ENCODE measurements at regions not wholly inside any gene's neighbourhood (a gene's known extent, or its start where the extent isn't known, plus 50 kb on each side); places are given as distances from the start of the nearest gene placed in this dataset.
A peak's percentile ranks its signal among the peaks of the same experiment; 100 is the strongest.

DNA sequence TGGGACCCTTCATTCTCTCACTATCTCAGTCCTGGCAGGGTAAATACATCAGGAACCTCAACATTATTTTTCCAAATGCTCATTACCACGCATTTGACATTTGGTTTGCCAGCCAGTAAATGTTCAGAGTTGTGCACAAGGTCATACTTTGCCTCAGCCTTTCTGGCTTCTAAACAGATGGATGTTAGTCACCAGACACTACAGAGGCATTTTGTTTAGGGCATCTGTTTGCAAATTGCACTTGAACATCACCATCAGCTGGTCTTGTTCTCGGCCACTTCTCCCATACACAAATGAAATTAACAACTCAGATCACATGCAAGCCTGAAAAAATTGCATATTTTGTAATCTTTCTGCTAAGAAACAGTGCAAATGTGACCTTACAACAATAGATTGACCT, 75.0 kb upstream of the SLC1A1 start:
- Mint-ChIP-seq H3K9me3 (no peaks in the 10 kb centered on the region), H3K27me3 (ENCODE audit: low read depth) (no peaks in the 10 kb centered on the region), H3K4me1 (ENCODE audit: low read depth) (no peaks in the 10 kb centered on the region), H3K36me3 (ENCODE audit: low read depth) (no peaks in the 10 kb centered on the region), H3K4me3 (no peak overlapping the region), H3K27ac (no peak overlapping the region)
- intact Hi-C loops (cut with micrococcal nuclease), result no loop called here
- no peak for DNase-seq
- CTCF ChIA-PET, result no interaction called here

DNA sequence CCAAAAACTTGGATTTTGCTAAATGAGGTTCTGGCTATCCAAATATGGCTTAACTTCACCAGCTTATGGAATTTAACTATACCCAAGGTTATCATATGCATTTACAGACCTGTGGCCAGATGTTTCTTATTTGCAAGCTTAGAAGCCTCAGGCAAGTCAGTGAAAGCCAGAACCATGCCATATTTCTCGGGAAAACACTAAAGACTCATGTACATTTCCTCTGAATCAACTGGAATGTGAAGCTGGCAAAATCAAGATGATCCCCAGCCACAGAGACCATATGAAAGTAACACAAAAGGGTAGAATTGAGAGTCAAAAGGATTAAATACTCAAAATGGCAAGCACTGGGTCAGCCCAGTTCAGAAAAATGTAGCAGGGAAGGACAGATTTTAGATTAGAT, 76.4 kb upstream of the SLC1A1 start:
- intact Hi-C loops (cut with micrococcal nuclease), result no loop called here
- no peak for DNase-seq
- H3K4me3 Mint-ChIP-seq, result no peak overlapping the region
- no peaks in the 10 kb centered on the region for H3K4me1 Mint-ChIP-seq (ENCODE audit: low read depth)
- H3K9me3 Mint-ChIP-seq, result no peaks in the 10 kb centered on the region
- H3K36me3 Mint-ChIP-seq (ENCODE audit: low read depth), result no peaks in the 10 kb centered on the region
- CTCF ChIA-PET, result interaction anchor here (0.6 kb wide), 1 partner anchor 218 kb away, joined by 5 read pairs; no protein-coding TSS in a partner anchor
- H3K27ac Mint-ChIP-seq, result no peak overlapping the region
- no peaks in the 10 kb centered on the region for H3K27me3 Mint-ChIP-seq (ENCODE audit: low read depth)

DNA sequence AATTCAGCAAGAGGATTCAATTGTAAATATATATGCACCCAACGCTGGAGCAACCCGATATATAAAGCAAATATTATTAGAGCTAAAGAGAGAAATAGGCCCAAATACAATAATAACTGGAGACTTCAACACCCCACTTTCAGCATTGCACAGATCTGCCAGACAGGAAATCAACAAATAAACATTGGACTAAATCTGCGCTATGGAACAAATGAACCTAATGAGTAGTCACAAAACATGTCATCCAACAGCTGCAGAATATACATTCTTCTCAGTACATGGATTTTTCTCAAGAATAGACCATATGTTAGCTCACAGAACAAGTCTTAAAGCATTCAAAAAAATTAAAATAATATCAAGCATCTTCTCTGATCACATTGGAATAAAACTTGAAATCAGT, 86.1 kb upstream of the SLC1A1 start:
- no peak for DNase-seq
- no peaks in the 10 kb centered on the region for H3K27me3 Mint-ChIP-seq (ENCODE audit: low read depth)
- no peaks in the 10 kb centered on the region for H3K4me1 Mint-ChIP-seq (ENCODE audit: low read depth)
- no peak overlapping the region for H3K4me3 Mint-ChIP-seq
- peaks cover 17% of the 10 kb centered on the region for H3K9me3 Mint-ChIP-seq
- no peaks in the 10 kb centered on the region for H3K36me3 Mint-ChIP-seq (ENCODE audit: low read depth)
- intact Hi-C loops (cut with micrococcal nuclease), result no loop called here
- H3K27ac Mint-ChIP-seq, result no peak overlapping the region
- CTCF ChIA-PET, result no interaction called here

DNA sequence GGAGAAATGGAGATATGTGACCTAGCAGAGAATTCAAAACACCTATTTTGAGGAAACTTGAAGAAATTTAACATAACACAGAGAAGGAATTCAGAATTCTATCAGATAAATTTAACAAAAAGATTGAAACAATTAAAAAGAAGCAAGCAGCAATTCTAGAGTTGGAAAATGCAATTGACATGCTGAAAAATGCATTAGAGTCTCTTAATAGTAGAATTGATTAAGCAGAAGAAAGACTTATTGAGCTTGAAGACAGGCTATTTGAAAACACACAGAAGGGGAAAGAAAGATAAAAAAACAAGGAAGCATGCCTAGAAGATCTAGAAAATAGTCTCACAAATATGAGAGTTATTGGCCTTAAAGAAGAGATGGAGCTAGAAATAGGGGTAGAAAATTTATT, 87.8 kb upstream of the SLC1A1 start:
- Mint-ChIP-seq H3K4me3 (no peak overlapping the region), H3K27me3 (ENCODE audit: low read depth) (peaks cover 4% of the 10 kb centered on the region), H3K36me3 (ENCODE audit: low read depth) (no peaks in the 10 kb centered on the region), H3K4me1 (ENCODE audit: low read depth) (no peaks in the 10 kb centered on the region), H3K9me3 (peaks cover 17% of the 10 kb centered on the region), H3K27ac (no peak overlapping the region)
- DNase-seq, result no peak
- intact Hi-C loops (cut with micrococcal nuclease), result no loop called here
- CTCF ChIA-PET, result interaction anchor here (0.6 kb wide), 1 partner anchor 188 kb away, joined by 3 read pairs; no protein-coding TSS in a partner anchor

DNA sequence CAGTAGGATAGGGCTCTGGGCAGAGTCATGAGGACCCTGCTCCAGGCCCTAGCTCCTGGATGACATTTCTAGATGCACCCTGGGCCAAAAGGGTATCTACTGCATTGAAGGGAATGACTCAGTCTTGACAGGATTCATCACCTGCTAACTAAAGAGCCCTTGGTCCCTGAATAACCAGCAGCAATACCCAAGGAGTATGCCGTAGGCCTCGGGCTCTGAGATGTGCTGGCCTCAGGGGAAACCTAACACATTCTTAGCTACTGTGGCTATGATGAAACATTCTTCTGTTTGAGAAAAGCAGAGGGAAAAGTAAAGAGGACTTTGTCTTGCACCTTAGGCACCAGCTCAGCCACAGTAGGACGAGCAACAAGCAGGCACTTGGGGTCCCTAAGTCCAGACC, 89.5 kb upstream of the SLC1A1 start:
- peaks cover 5% of the 10 kb centered on the region for H3K27me3 Mint-ChIP-seq (ENCODE audit: low read depth)
- intact Hi-C loops (cut with micrococcal nuclease), result no loop called here
- no peak overlapping the region for H3K27ac Mint-ChIP-seq

DNA sequence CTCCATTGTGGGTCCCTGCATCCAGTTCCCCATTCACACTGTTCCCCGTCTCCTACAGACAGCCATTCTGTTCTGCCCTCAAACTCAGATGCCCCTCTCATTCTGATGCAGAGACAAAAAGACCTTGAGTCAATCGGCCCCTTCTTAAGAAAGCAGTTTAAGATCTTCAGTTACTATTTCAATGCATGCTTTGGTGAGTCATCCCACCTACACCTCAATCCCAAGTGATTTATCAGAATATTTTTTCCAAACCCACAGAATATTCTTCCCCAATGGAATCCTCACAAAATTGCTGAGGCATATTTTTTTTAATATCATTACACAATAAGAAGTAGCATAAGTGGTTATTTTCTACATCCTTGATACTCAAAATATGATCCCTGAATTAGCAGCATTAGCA, 92.4 kb upstream of the SLC1A1 start:
- H3K36me3 Mint-ChIP-seq (ENCODE audit: low read depth), result no peaks in the 10 kb centered on the region
- CTCF ChIA-PET, result no interaction called here
- no peak overlapping the region for H3K4me3 Mint-ChIP-seq
- no peak for DNase-seq
- no peaks in the 10 kb centered on the region for H3K4me1 Mint-ChIP-seq (ENCODE audit: low read depth)
- H3K9me3 Mint-ChIP-seq, result peaks cover 9% of the 10 kb centered on the region
- peaks cover 5% of the 10 kb centered on the region for H3K27me3 Mint-ChIP-seq (ENCODE audit: low read depth)
- no peak overlapping the region for H3K27ac Mint-ChIP-seq
- intact Hi-C loops (cut with micrococcal nuclease), result no loop called here

More for the DNA sequence above, 89.5 kb upstream of the SLC1A1 start:
- no peaks in the 10 kb centered on the region for H3K4me1 Mint-ChIP-seq (ENCODE audit: low read depth)
- DNase-seq, result no peak
- no peak overlapping the region for H3K4me3 Mint-ChIP-seq
- H3K9me3 Mint-ChIP-seq, result peaks cover 17% of the 10 kb centered on the region
- H3K36me3 Mint-ChIP-seq (ENCODE audit: low read depth), result no peaks in the 10 kb centered on the region
- CTCF ChIA-PET, result no interaction called here

DNA sequence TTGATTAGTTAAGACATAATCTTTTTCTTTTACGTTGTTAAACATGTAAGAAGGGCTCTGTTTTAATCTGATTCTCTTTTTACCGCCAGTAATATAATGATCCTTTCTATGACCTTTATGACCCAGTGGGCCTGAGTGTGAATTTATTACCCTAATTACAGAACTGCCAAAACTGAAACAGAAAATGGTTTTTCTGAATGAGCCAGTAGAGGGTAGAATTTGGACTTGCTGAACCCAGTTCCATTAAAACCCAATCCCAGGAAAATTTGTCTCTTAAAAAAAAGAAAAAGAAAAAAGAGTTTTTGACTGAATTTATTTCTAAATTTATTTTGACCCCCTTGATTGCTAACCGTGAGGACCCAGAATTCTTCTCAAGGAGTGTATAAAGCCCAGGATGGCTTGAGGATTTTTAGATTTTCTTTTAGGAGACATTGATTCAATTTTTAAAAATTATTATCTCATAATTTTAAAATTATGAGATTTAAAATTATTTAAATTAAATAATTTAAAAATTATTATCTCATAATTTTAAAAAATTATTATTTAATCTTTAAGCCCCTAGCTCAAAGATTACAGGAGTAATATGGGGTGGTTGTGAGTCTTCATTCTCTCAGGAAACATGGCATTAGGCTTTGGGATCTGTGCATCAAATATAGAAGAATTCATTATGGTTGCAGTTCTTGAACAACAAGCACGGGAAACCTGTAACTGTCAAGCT, 94.1 kb upstream of the GLIS3 start:
- Mint-ChIP-seq H3K27ac (no peak overlapping the region), H3K27me3 (ENCODE audit: low read depth) (peaks cover 5% of the 10 kb centered on the region)
- intact Hi-C loops (cut with micrococcal nuclease), result no loop called here

DNA sequence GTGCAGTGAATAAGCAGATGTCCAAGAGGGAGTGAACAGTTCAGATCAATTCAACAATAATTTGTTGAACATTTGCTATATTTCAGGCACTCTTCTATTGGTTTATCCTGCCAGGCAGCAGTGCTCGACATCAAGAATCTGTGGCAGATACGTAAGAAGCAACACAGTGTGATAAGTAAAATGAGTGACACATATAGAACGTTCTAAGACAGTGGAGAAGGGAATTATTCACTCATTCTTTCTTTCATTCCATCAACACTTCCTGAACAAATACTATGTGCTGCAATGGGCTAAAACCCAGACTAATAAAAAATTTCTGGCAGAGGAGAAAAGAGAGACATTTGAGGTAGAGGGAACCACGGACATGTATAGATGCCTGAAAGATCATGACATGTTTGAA, 89.9 kb upstream of the GLIS3 start:
- Mint-ChIP-seq H3K27ac (no peak overlapping the region), H3K4me3 (no peak overlapping the region), H3K36me3 (ENCODE audit: low read depth) (no peaks in the 10 kb centered on the region), H3K9me3 (no peaks in the 10 kb centered on the region), H3K4me1 (ENCODE audit: low read depth) (peaks cover 1% of the 10 kb centered on the region), H3K27me3 (ENCODE audit: low read depth) (no peaks in the 10 kb centered on the region)
- intact Hi-C loops (cut with micrococcal nuclease), result no loop called here
- no peak for DNase-seq
- CTCF ChIA-PET, result no interaction called here

More for the DNA sequence above, 94.1 kb upstream of the GLIS3 start:
- H3K36me3 Mint-ChIP-seq (ENCODE audit: low read depth), result no peaks in the 10 kb centered on the region
- DNase-seq, result no peak
- CTCF ChIA-PET, result interaction anchor here (0.6 kb wide), 1 partner anchor 164 kb away, joined by 3 read pairs; no protein-coding TSS in a partner anchor
- H3K9me3 Mint-ChIP-seq, result no peaks in the 10 kb centered on the region
- no peak overlapping the region for H3K4me3 Mint-ChIP-seq
- no peaks in the 10 kb centered on the region for H3K4me1 Mint-ChIP-seq (ENCODE audit: low read depth)

DNA sequence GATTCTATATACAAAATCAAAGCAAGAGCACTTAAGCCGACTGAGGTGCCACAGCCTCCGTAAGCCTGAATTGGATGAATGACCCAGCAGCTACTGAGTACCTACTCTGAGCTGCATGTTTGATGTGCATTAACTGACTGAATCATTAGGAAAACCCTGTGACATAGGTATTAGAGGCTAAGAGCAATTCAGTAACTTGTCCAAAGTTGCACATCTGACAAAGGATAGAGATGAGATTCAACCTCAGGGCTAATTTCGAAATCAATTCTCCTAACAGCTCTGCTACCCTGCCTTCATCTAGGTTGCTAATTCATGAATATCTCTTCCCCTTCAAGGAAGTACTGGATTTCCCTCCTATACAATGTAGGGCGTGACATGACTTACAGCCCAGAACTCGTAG, 89.1 kb upstream of the GLIS3 start:
- intact Hi-C loops (cut with micrococcal nuclease), result no loop called here
- H3K27ac Mint-ChIP-seq, result no peak overlapping the region
- H3K4me1 Mint-ChIP-seq (ENCODE audit: low read depth), result peaks cover 1% of the 10 kb centered on the region

DNA sequence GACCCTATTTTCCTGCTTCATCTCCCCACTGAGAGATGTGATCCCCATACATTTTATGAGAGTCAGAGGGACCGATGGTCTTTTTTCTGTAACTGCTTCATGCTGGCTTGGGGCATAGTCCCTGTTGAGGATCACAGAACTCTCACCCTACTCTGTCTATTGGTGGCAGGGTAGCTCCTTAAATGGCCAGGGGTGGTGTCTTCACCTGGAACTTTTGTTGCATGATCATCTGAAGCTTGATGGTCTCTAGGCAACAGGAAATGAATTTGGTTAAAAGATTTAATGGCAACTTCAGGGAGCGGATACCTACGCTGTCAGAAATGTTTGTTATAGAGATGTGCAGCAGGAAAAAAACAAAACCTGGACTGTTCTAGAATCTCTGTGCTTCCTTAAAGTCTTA, 87.0 kb upstream of the GLIS3 start:
- CTCF ChIA-PET, result interaction anchor here (0.6 to 2.5 kb wide), 6 partner anchors 11 to 367 kb away, joined by 3 to 9 read pairs (median 4); no protein-coding TSS in a partner anchor
- H3K27me3 Mint-ChIP-seq (ENCODE audit: low read depth), result no peaks in the 10 kb centered on the region
- DNase-seq, result peak; percentile 23
- H3K27ac Mint-ChIP-seq, result no peak overlapping the region
- no peak overlapping the region for H3K4me3 Mint-ChIP-seq
- H3K9me3 Mint-ChIP-seq, result no peaks in the 10 kb centered on the region
- peaks cover 1% of the 10 kb centered on the region for H3K4me1 Mint-ChIP-seq (ENCODE audit: low read depth)
- intact Hi-C loops (cut with micrococcal nuclease), result no loop called here
- no peaks in the 10 kb centered on the region for H3K36me3 Mint-ChIP-seq (ENCODE audit: low read depth)

More for the DNA sequence above, 89.1 kb upstream of the GLIS3 start:
- H3K9me3 Mint-ChIP-seq, result no peaks in the 10 kb centered on the region
- no peaks in the 10 kb centered on the region for H3K27me3 Mint-ChIP-seq (ENCODE audit: low read depth)
- DNase-seq, result no peak
- CTCF ChIA-PET, result no interaction called here
- no peaks in the 10 kb centered on the region for H3K36me3 Mint-ChIP-seq (ENCODE audit: low read depth)
- no peak overlapping the region for H3K4me3 Mint-ChIP-seq

DNA sequence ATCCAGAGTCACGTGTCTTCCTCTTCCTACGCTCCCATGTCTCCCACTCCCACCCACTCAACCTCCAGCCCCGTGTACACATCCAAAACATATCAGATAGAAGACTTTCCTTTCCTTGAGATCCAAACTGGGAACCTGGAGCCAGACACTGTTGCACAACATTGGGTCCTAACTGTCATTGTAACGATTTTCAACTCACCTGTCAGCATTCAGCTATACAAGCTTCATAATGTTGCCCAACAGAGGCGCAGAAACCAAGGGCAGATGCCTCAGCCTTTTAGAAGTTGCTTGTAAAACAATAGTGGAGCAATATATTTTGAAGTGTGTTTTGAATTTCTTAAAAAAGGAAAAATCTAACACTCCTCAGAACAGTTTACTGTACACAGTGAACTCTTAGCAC, 84.9 kb upstream of the GLIS3 start:
- peaks cover 1% of the 10 kb centered on the region for H3K4me1 Mint-ChIP-seq (ENCODE audit: low read depth)
- no peaks in the 10 kb centered on the region for H3K36me3 Mint-ChIP-seq (ENCODE audit: low read depth)
- no peaks in the 10 kb centered on the region for H3K27me3 Mint-ChIP-seq (ENCODE audit: low read depth)
- H3K4me3 Mint-ChIP-seq, result no peak overlapping the region
- H3K9me3 Mint-ChIP-seq, result no peaks in the 10 kb centered on the region
- no peak overlapping the region for H3K27ac Mint-ChIP-seq
- intact Hi-C loops (cut with micrococcal nuclease), result loop anchor here (5.0 kb wide), 2 partner anchors 358 to 603 kb away; partner anchors contain the start of genes AK3 and JAK2
- DNase-seq, result no peak
- CTCF ChIA-PET, result interaction anchor here (0.6 to 0.7 kb wide), 3 partner anchors 64 to 1206 kb away, joined by 3 to 4 read pairs (median 3); no protein-coding TSS in a partner anchor

DNA sequence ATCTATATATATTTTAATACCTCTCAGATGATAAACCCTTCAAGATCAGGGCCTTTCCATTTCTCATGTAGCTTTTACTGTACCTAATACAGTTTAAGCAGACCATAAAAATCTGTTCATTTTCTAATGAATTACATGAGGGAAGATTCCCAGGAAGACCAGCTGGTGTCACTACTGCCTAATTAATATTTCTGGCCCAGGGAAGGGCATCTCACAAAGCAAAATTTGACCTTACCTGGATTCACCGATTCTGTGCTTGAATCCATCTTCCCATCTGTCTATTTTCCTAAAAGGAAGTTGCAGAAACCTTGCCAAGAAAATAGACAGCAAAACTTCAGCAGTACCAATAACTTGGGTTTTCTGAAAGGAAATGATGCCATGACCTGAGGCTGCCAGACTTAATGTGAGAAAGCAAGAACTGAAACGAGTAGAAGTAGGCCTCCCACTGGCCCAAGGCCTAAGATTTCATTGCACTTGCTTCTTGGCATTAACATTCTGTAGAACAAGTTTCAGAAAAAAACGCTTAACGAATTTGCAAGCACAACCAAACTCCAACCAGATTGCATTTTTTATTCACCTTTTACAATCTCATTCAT, 83.0 kb upstream of the GLIS3 start:
- Mint-ChIP-seq H3K27me3 (ENCODE audit: low read depth) (no peaks in the 10 kb centered on the region), H3K4me1 (ENCODE audit: low read depth) (peaks cover 1% of the 10 kb centered on the region), H3K36me3 (ENCODE audit: low read depth) (no peaks in the 10 kb centered on the region), H3K9me3 (no peaks in the 10 kb centered on the region), H3K27ac (no peak overlapping the region), H3K4me3 (no peak overlapping the region)
- CTCF ChIA-PET, result interaction anchor here (1.2 to 2.5 kb wide), 2 partner anchors 257 to 363 kb away, joined by 3 to 12 read pairs; no protein-coding TSS in a partner anchor
- peak; percentile 21 for DNase-seq
- intact Hi-C loops (cut with micrococcal nuclease), result loop anchor here (1.0 to 5.0 kb wide), 4 partner anchors 166 to 604 kb away; partner anchors contain the start of genes AK3 and JAK2
